Mesendoderm (in vitro differentiated cells): ENCODE measurements at regions not wholly inside any gene's neighbourhood (a gene's known extent, or its start where the extent isn't known, plus 50 kb on each side); places are given as distances from the start of the nearest gene placed in this dataset.

Experiments
- DNase-seq: peaks from one replicate; pipeline ENCODE4 v3.0.0; 2013
- H2AK5ac ChIP-seq: 2 replicates; pipeline ENCODE4 v1.6.1; 2013; ENCODE audit warnings: low read length, inconsistent platforms
- H2BK120ac ChIP-seq: 2 replicates; pipeline ENCODE4 v1.6.1; 2013; ENCODE audit warnings: low read depth, mild to moderate bottlenecking, low read length, moderate library complexity, mixed read lengths
- H2BK15ac ChIP-seq: replicated peaks from 2 replicates; pipeline ENCODE4 v1.6.1; 2013; ENCODE audit warnings: low read depth, mild to moderate bottlenecking, moderate library complexity
- H2BK5ac ChIP-seq: 2 replicates; pipeline ENCODE4 v1.6.1; 2013; ENCODE audit warnings: low read length, inconsistent platforms
- H3K18ac ChIP-seq: 2 replicates; pipeline ENCODE4 v1.6.1; 2013; ENCODE audit warnings: mild to moderate bottlenecking, low read length, mixed read lengths
- H3K23ac ChIP-seq: one replicate; pipeline ENCODE4 v1.6.1; 2013; ENCODE audit warnings: low read length
- H3K27ac ChIP-seq: 2 replicates; pipeline ENCODE4 v1.5.1; 2013; ENCODE audit warnings: low read depth, mild to moderate bottlenecking, inconsistent platforms, low read length, moderate library complexity
- H3K27me3 ChIP-seq: 2 replicates; pipeline ENCODE4 v1.6.1; 2013; ENCODE audit warnings: low read length, control low read depth, mild to moderate bottlenecking, inconsistent platforms; ENCODE audit not compliant: insufficient read depth, poor library complexity
- H3K36me3 ChIP-seq: 2 replicates; pipeline ENCODE4 v1.6.1; 2013; ENCODE audit warnings: low read length, inconsistent platforms; ENCODE audit not compliant: control insufficient read depth, insufficient read depth
- H3K4ac ChIP-seq: one replicate; pipeline ENCODE4 v1.6.1; 2013; ENCODE audit warnings: low read depth, mild to moderate bottlenecking, low read length, moderate library complexity
- H3K4me1 ChIP-seq: 2 replicates; pipeline ENCODE4 v1.6.1; 2013; ENCODE audit warnings: low read depth, low read length, inconsistent platforms; ENCODE audit not compliant: control insufficient read depth
- H3K4me2 ChIP-seq: 2 replicates; pipeline ENCODE4 v1.6.1; 2013; ENCODE audit warnings: low read length
- H3K4me3 ChIP-seq: 2 replicates; pipeline ENCODE4 v1.5.1; 2013; ENCODE audit warnings: mild to moderate bottlenecking, low read length
- H3K56ac ChIP-seq: one replicate; pipeline ENCODE4 v1.6.1; 2013; ENCODE audit warnings: low read length
- H3K79me1 ChIP-seq: 2 replicates; pipeline ENCODE4 v1.6.1; 2013; ENCODE audit warnings: low read length, inconsistent platforms
- H3K79me2 ChIP-seq: 2 replicates; pipeline ENCODE4 v1.6.1; 2013; ENCODE audit warnings: mild to moderate bottlenecking, low read length; ENCODE audit not compliant: control insufficient read depth, insufficient read depth
- H3K9ac ChIP-seq: 2 replicates; pipeline ENCODE4 v1.6.1; 2013; ENCODE audit warnings: low read length, inconsistent platforms
- H4K5ac ChIP-seq: one replicate; pipeline ENCODE4 v1.6.1; 2013; ENCODE audit warnings: low read length
- H4K8ac ChIP-seq: one replicate; pipeline ENCODE4 v1.6.1; 2013; ENCODE audit warnings: low read depth, mild to moderate bottlenecking, control low read depth, low read length, moderate library complexity
- WGBS: extraction: QIAGEN DNeasy Blood & Tissue Kit; methylation state at CpG from one replicate; pipeline ENCODE4 v1.1.7; 2013; ENCODE audit warnings: low lambda C conversion rate, missing lambda C conversion rate; ENCODE audit not compliant: insufficient coverage; ENCODE audit errors: extremely low coverage; 5-methylcytosine and 5-hydroxymethylcytosine counted together

DNA sequence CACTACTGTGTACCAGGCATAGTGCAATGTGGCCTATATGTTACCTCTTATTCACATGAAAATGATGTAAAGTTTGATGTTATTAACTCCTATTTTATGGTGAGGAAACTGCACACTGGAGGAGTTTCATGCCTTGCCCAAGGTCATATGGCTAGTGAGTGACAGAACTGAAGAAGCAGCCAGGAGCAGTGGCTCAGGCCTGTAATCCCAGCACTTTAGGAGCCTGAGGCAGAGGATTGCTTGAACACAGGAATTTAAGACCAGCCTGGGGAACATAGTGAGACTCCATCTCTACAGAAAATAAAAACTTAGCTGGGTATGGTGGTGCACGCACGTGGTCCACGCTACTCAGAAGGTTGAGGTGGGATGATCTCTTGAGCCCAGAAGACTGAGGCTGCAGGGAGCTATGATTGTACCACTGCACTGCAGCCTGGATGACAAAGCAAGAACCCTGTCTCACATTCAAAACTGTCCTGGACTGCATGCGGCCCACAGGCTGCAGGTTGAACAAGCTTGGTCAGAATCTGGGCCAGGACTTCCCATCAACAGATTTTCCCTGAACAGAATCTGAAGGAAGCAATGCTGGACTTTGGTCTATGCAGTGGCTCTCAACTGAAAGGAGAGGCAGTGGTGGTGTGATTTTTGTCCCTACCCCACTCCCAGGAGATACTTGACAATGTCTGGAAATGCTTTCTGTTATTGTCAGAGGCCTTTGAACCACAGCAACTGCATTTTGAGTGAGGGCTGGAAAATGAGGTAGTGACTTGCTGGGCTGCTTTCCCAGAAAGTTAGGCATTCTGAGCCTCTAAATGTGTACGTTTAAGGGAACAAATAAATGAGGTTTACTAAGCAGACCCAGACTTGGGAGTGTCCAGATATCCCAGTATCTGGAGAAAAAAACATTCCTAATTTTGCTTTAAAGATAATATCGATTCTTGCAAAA lies 479.5 kb downstream of the TMEM114 start:
- no peak for DNase-seq
- H2BK15ac ChIP-seq: no peak overlapping the region
- H2AK5ac ChIP-seq: no peak overlapping the region
- no peak overlapping the region for H2BK5ac ChIP-seq
- no peak overlapping the region for H3K9ac ChIP-seq
- H3K36me3 ChIP-seq: no peaks in the 10 kb centered on the region
- H3K4me3 ChIP-seq: no peak overlapping the region
- no CpG with 5 or more reads among the region's 6 CpGs for WGBS
- no peak overlapping the region for H2BK120ac ChIP-seq
- no peak overlapping the region for H3K27ac ChIP-seq
- no peaks in the 10 kb centered on the region for H3K79me2 ChIP-seq
- H3K79me1 ChIP-seq: no peaks in the 10 kb centered on the region
- H3K23ac ChIP-seq: no peak overlapping the region
- H4K8ac ChIP-seq: no peak overlapping the region
- H3K27me3 ChIP-seq: no peaks in the 10 kb centered on the region
- no peak overlapping the region for H3K56ac ChIP-seq
- no peak overlapping the region for H3K18ac ChIP-seq
- H4K5ac ChIP-seq: no peak overlapping the region
- H3K4me1 ChIP-seq: no peaks in the 10 kb centered on the region
- no peak overlapping the region for H3K4me2 ChIP-seq
- no peak overlapping the region for H3K4ac ChIP-seq

GRCh38 chr16:8109510-8110369 lies 480.6 kb downstream of the TMEM114 start:
- H3K9ac ChIP-seq: no peak overlapping the region
- H3K56ac ChIP-seq: no peak overlapping the region
- H2BK5ac ChIP-seq: no peak overlapping the region
- no peak for DNase-seq
- no peaks in the 10 kb centered on the region for H3K36me3 ChIP-seq
- no peak overlapping the region for H4K8ac ChIP-seq
- H3K4ac ChIP-seq: no peak overlapping the region
- no peak overlapping the region for H3K4me2 ChIP-seq
- H2BK120ac ChIP-seq: no peak overlapping the region
- H3K79me2 ChIP-seq: no peaks in the 10 kb centered on the region
- H3K4me1 ChIP-seq: no peaks in the 10 kb centered on the region
- H2BK15ac ChIP-seq: no peak overlapping the region
- H3K27me3 ChIP-seq: no peaks in the 10 kb centered on the region
- H4K5ac ChIP-seq: no peak overlapping the region
- no peak overlapping the region for H2AK5ac ChIP-seq
- H3K27ac ChIP-seq: no peak overlapping the region
- no peak overlapping the region for H3K18ac ChIP-seq
- H3K4me3 ChIP-seq: no peak overlapping the region
- no peak overlapping the region for H3K23ac ChIP-seq
- WGBS: no CpG with 5 or more reads among the region's 18 CpGs
- no peaks in the 10 kb centered on the region for H3K79me1 ChIP-seq

DNA sequence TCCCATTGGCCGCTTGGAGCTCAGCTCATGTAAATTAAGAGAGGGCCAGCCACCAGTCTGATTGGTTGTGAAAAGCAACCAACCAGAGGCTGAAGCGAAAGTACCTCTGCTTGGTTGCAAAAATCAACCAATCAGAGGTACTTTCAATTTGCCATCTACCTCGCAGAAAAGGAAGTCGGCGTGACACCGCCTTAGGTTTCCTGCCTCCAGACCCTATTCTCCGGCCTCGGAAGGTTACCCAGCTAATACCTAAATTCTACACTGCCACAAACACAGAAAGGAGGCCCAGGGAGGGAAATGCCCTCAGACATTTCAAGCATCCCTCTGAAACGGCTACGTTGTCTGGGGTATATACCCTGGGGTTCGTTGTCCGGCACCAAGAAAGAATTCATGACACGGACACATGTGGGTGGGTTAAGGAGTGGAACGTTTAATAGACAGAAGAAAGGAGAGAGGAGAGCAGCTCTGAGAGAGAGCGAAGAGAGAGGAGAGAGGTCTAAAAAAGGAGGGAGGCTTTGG lies 481.3 kb downstream of the TMEM114 start:
- Histone ChIP-seq H3K4me1 (no peaks in the 10 kb centered on the region), H3K36me3 (no peaks in the 10 kb centered on the region), H2BK120ac (no peak overlapping the region), H3K79me2 (no peaks in the 10 kb centered on the region), H3K27me3 (no peaks in the 10 kb centered on the region), H3K4me3 (no peak overlapping the region), H3K23ac (no peak overlapping the region), H4K8ac (no peak overlapping the region), H2AK5ac (no peak overlapping the region), H3K27ac (no peak overlapping the region), H2BK15ac (no peak overlapping the region), H3K4me2 (no peak overlapping the region), H3K9ac (no peak overlapping the region), H3K4ac (no peak overlapping the region), H4K5ac (no peak overlapping the region), H2BK5ac (no peak overlapping the region), H3K79me1 (no peaks in the 10 kb centered on the region), H3K56ac (no peak overlapping the region), H3K18ac (no peak overlapping the region)
- no peak for DNase-seq
- no CpG with 5 or more reads among the region's 15 CpGs for WGBS

DNA sequence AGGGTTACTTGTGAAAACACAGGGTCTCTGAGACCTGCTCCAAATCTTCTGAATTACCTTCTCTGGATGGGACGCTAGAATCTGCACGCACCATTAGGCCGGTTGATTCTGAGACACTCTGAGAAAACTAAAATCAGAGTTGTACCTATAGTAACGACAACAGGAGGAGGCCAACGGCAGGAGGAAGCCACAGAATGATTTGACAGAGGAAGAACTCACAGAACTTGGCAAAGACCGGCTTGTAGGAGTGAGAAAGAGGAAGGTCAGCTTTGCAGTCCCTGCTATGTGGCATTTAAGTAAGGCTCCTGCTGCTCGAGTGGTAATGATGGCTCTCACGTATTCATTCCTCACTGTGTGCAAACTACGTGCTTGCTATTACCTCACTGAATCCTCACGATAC lies 483.0 kb downstream of the TMEM114 start:
- H2BK120ac ChIP-seq: no peak overlapping the region
- H3K4ac ChIP-seq: no peak overlapping the region
- H3K56ac ChIP-seq: no peak overlapping the region
- no peaks in the 10 kb centered on the region for H3K27me3 ChIP-seq
- H2BK5ac ChIP-seq: no peak overlapping the region
- no CpG with 5 or more reads among the region's 10 CpGs for WGBS
- no peak overlapping the region for H3K27ac ChIP-seq
- no peak overlapping the region for H3K4me3 ChIP-seq
- H3K4me1 ChIP-seq: no peaks in the 10 kb centered on the region
- no peaks in the 10 kb centered on the region for H3K36me3 ChIP-seq
- H3K9ac ChIP-seq: no peak overlapping the region
- no peak overlapping the region for H3K4me2 ChIP-seq
- H3K79me1 ChIP-seq: no peaks in the 10 kb centered on the region
- H4K5ac ChIP-seq: no peak overlapping the region
- no peak overlapping the region for H3K18ac ChIP-seq
- no peak overlapping the region for H3K23ac ChIP-seq
- no peak overlapping the region for H4K8ac ChIP-seq
- no peak for DNase-seq
- H3K79me2 ChIP-seq: no peaks in the 10 kb centered on the region
- H2BK15ac ChIP-seq: no peak overlapping the region
- H2AK5ac ChIP-seq: no peak overlapping the region

DNA sequence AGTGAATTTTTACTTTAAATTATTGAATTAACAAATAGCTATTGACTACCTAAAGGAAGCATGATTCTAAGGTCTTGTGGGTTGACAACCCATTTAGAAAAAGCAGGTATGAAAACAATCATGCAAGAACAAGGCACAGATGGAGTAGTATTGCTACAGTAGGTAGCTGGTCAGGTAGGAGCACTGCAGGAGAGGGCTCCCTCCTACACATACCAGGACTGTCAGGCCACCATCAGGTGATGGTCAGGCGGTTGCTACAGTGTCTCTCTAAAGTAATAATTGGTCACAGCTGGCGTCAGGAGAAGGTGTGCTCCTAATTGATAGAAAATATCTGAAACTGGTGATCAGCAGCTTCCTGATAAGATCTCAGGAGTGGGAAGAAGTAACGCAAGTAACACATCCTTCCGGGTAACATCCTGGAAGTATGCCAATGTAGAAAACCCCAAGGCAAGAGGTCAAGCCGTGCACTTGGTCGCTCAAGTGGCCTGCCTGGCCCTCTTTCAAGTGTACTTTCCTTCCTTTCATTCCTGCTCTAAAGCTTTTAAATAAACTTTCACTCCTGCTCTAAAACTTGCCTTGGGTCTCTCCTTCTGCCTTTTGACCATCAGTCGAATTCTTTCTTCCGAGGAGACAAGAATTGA lies 486.5 kb downstream of the TMEM114 start:
- no peak overlapping the region for H3K9ac ChIP-seq
- no peaks in the 10 kb centered on the region for H3K79me1 ChIP-seq
- H3K36me3 ChIP-seq: no peaks in the 10 kb centered on the region
- H4K5ac ChIP-seq: no peak overlapping the region
- H3K23ac ChIP-seq: no peak overlapping the region
- no peak overlapping the region for H2BK5ac ChIP-seq
- H3K79me2 ChIP-seq: no peaks in the 10 kb centered on the region
- H3K4me2 ChIP-seq: no peak overlapping the region
- H2BK120ac ChIP-seq: no peak overlapping the region
- H4K8ac ChIP-seq: no peak overlapping the region
- no peak overlapping the region for H3K4me3 ChIP-seq
- H3K27ac ChIP-seq: no peak overlapping the region
- H2AK5ac ChIP-seq: no peak overlapping the region
- H3K56ac ChIP-seq: no peak overlapping the region
- H3K18ac ChIP-seq: no peak overlapping the region
- DNase-seq: no peak
- H3K27me3 ChIP-seq: no peaks in the 10 kb centered on the region
- WGBS: no CpG with 5 or more reads among the region's 8 CpGs
- no peak overlapping the region for H3K4ac ChIP-seq
- no peak overlapping the region for H2BK15ac ChIP-seq
- no peaks in the 10 kb centered on the region for H3K4me1 ChIP-seq
